Testis (tissue), 2 donors: ENCODE measurements at regions not wholly inside any gene's neighbourhood (a gene's known extent, or its start where the extent isn't known, plus 50 kb on each side); places are given as distances from the start of the nearest gene placed in this dataset.

Experiments used
- CTCF ChIP-seq, 3 experiments: fragments of 450-650 bp in 2 of 3; fragments of 200-600 bp in 1 of 3; sonication (generic) in 1 of 3; IDR thresholded peaks; one replicate each; pipeline ENCODE4 v1.5.1; 2016 to 2019; ENCODE audit warnings: antibody characterized with exemption in 3 of 3, mild to moderate bottlenecking in 2 of 3, moderate library complexity in 1 of 3
- POLR2A ChIP-seq: fragments of 450-650 bp; IDR thresholded peaks from one replicate; pipeline ENCODE4 v1.6.1; 2017; ENCODE audit warnings: antibody characterized with exemption, mild to moderate bottlenecking, moderate library complexity

- TF ChIP-seq CTCF (IDR thresholded peaks at IDR 0.05) (no peak), POLR2A (no peak)
Measured at GRCh38 chr2:173834141-173834540, 131.0 kb downstream of the SP3 start.
